GM18870 (cell line): ENCODE measurements at regions not wholly inside any gene's neighbourhood (a gene's known extent, or its start where the extent isn't known, plus 50 kb on each side); places are given as distances from the start of the nearest gene placed in this dataset.

ENCODE experiments used
- ATAC-seq: cut with Tn5 transposase; IDR thresholded peaks from one replicate; pipeline ENCODE4 v1.9.1; 2021; ENCODE audit warnings: moderate library complexity; ENCODE audit not compliant: unreplicated experiment

GRCh38 chr9:89790542-89791109, 185.8 kb downstream of the GADD45G start:
- ATAC-seq, result no peak

- ATAC-seq, result no peak
These were observed 186.9 kb downstream of the GADD45G start for GRCh38 chr9:89791754-89792153.

DNA sequence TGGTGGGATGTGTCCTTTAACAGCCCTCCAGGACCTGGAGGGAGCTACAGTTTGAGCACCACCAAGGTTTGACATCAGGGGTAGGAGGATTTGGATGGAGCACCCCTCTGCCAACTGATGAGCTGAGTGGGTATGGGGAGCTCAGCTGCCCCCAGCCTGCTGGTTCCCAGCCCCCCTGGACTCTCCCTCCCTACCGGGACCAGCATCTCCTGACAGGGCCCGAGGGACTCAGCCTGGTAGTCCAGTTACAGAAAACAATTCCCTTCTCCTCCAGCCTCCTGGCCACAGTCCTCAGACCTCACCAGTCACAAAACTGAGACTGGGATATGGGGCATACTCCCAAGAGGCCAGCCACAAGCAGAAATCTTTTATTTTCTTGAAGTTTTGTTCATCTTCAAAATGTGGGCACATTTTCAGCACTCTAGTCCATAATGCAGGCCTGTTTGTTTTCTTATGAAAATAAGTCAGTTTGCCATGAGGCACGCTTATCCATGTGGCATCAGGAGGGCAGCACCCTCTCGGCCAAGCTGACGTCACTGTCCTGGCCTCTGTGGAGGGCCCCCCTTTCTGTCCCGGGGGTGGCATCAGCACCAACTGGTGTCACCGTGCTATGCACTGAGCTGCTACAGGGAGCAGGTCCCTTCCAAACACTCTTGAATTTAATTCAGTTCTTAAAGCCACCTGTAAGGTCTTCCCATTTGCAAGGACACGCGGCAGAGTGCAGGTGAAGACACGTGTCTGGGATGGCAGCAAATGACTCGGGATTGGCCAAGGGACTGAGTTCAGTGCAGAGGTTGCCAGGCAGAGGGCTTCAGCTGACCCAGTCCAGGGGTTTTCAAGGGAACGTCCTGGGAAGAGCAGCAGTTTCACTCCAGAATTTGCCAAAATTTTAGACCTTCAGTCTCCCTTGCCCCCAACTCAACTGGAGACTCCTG, 187.6 kb downstream of the GADD45G start:
- no peak for ATAC-seq

DNA sequence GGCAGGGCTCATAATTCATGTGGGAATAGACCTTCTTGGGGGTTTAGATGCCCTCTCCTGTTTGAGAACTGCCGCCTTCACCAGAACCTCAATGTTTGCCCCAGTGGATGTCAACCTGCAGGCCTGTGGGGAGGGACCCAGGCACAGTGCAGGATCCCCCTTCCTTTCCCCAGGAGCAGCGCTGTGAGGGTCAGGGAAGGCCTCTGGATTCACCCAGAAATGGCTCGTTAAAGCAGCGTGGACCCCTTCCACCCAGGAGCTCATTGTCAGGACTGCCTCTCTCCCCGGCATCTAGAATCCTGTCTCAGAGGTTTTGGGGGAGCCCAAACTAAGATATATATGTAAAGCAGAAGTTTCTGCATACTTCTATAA, 188.3 kb downstream of the GADD45G start:
- no peak for ATAC-seq

- ATAC-seq, result no peak
These were observed 188.7 kb downstream of the GADD45G start for GRCh38 chr9:89793551-89793950.

DNA sequence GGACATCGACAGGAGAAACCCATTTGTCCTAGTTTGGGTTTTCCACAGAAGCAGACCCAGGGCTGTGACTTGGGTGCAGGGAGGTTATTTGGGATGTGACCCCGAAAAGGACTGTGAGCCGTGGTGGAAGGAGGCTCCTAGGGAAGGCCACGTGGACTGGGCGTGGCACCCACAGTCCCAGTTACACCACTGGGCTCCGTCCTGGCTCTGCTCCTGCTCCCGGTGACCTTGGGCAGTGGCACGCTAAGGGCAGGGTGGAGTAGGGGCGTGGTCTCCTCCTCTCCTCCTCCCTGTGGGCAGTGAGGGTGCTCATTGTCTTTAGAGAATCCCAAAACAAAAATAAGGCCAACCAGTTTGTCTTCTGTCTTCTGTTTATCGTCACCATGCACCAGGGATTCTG, 190.1 kb downstream of the GADD45G start:
- no peak for ATAC-seq

GRCh38 chr9:89795538-89796195, 190.9 kb downstream of the GADD45G start:
- ATAC-seq, result no peak

- no peak for ATAC-seq
These were observed 191.8 kb downstream of the GADD45G start for GRCh38 chr9:89796606-89797005.

GRCh38 chr9:89797255-89797654, 192.4 kb downstream of the GADD45G start:
- no peak for ATAC-seq

DNA sequence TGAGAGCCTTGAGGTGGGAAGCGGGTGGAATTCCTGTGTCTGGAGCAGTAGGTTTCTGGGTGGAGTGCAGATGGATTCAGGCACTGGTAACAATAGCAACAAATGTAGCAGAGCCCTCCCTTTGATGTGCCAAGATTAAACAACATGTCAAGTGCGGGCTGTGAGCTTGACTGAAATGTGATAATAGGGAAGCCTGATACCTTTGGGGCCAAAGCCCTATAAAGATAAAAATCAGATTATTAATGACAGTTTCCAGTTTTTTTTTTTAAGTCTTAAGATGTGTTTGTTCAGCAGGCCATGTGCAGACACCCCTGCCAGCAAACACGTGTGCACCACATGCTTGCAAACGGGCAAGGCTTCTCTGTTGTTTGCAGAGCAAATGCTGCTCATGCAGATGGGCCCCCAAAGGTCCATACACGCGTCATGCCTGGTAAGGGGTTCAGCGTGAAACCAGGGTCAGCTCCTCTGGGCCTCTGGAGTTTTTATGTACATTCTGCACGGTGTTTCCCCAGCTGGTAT, 193.2 kb downstream of the GADD45G start:
- ATAC-seq, result no peak

DNA sequence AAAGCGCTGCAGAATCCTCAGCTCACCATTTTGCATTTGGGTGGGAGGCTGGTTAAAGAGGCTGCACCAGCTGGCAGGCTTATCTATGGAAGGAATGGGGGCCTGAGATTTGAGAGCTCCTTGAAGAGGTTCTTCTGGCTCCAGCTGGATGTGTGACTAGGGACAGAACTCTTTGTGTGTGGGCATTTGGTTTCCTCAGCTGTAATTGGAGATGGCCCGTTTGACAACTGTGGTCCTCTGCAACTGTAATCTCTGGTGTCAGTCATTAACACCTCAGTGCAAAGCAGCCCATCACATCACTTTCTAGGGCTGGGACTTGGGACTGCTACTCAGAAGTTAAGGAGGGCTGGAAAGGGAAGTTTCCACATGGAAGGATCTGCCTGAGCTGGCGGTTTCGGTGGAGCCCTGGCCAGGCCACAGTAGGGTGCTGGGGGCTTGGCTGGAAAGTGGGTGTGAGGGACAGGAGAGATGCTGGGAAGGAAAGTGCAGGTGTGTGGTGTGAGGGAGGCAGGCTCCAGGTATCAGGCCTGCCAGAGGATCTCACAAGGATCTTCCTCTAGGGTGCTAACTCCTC, 193.8 kb downstream of the GADD45G start:
- no peak for ATAC-seq

- ATAC-seq, result no peak
These were observed 194.4 kb downstream of the GADD45G start for GRCh38 chr9:89799221-89799620.

GRCh38 chr9:89799766-89800165, 195.0 kb downstream of the GADD45G start:
- ATAC-seq, result no peak

- ATAC-seq, result no peak
These were observed 196.5 kb downstream of the GADD45G start for GRCh38 chr9:89801341-89801740.

- no peak for ATAC-seq
These were observed 197.2 kb downstream of the GADD45G start for GRCh38 chr9:89801742-89802670.

GRCh38 chr9:89802781-89803355, 198.1 kb downstream of the GADD45G start:
- no peak for ATAC-seq

GRCh38 chr9:89803403-89803802, 198.6 kb downstream of the GADD45G start:
- ATAC-seq, result no peak

DNA sequence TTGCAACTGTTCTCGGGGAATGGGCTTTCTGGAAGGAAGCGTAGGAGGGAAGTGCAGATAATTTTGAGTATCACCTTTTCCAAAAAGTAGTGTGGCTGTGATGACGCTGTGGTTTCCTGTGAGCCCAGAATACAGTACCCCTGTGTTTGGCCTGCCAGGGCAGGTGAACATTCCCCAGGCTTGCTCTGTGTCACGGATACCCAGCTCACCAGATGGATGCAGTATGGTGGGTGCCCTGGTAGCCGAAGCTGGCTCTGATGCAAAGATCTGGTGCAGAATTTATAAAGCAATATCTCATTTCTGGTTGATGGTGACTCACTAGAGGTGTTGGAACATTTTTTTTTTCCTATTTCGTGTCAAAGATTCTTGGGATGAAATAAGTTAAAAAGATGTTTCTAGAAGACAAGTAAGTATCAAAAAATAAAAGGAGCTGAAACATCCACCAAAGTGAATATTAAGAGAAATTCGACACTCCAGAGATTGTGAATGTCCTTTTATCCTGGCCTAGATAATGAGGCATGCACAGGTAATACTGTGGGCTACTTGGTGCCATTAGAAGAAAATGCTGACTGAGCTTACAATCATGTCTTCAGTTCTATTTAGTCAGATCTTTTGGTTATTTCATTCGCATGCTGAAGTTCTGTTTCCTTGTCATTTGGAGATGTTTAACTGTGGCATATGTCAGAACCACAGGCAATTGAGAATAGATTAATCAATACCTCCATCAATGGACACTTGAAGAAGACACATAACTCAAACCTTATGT, 200.1 kb downstream of the GADD45G start:
- ATAC-seq, result no peak

DNA sequence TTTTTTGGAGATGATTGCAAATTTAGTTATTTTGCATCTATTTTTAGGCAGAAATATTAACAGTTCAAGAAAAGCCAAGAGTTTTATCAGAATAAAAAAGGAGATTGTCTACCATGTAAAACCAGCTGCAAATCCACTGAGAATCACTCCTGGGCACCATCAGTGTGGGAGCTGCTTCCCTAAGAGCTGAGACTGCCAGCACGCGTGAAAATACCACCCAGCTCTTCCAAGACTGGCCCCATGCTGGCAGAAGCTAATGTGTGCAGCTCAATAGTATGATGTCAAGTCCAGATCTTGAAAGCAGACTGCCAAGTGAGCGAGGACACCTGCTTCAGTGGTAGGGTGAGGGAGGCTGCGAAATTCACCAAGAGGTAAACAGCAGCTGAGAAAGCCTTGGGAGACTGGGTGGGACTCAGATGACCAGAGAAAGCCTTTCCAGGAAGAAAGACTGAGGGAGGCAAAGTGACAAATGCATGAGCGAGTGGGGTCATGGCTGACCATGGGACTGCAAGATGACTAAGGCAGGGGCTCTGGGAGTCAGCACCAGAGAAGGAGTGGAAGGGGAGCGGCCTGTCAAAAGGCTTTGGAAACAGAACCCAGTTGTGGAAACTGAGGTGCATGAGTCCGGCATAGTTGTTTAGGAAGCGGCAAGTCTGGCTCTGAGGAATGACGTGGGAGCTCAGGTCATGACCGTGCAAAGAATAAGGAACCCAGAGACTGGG, 200.9 kb downstream of the GADD45G start:
- ATAC-seq, result no peak
